ENCODE measurements at regions not wholly inside any gene's neighbourhood (a gene's known extent, or its start where the extent isn't known, plus 50 kb on each side); places are given as distances from the start of the nearest gene placed in this dataset.

DNA sequence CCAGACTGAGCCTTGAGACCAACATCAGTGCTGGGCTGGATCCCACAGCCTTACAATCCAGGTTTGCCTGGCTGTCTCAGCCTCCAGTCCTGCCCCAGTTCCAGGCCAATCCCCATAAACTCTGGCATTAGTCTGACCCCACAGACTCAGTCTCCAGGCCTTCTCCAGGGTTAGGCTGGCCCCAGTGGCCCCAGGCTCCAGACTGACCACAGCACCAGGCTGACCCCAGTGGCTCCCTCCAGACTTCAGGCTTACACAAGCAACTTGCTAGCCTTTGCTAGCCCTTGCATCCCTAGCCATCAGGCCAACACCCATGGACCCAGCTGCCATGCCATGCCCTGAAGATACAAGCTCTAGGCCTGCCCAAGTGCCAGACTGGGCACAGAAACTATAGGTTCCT, 1326.0 kb upstream of the C9orf72 start:
- no peak for DNase-seq (ENCODE audit: low read depth)
- in situ Hi-C loops (cut with HindIII; ENCODE audit: low pct_unique_long_range_greater_than_20kb, low sequenced_read_pairs): no loop called here

DNA sequence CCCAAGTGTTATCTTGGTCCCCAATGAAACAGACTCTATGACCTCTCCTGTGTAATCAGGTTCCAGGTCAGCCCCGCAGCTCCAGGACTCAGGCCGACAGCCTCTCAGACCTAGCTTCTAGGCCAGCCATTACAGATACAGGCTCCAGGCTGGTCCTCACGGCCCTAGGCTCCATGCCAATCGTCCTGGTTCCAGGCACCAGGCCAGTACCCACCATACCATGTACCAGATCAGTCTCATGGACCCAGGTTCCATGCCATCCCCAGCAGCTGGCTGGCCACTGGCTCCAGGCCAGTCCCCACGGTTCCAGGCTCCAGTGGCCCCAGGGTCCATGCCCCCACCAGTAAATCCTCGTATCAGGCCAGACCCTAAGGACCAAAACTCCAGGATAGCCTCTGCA, 1326.6 kb upstream of the C9orf72 start:
- no peak for DNase-seq (ENCODE audit: low read depth)
- in situ Hi-C loops (cut with HindIII; ENCODE audit: low pct_unique_long_range_greater_than_20kb, low sequenced_read_pairs): no loop called here

DNA sequence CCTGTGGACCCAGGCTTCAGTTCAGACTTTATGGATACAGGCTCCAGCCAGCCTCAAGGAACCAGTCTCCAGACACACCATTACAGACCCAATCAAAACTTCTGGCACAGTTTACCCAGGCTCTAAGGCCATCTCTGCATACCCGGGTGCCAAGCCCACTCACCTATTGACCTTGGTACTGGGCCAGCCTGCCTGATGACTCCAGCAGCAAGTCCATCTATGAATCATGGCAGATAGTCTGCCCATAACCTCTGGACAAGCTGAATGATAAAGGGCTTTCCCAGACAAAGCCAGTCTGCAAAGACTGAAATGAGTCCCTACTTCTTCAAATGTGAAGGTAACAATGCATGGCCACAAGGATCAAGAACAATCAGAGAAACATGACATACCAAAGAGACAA, 1327.1 kb upstream of the C9orf72 start:
- DNase-seq (ENCODE audit: low read depth): no peak
- in situ Hi-C loops (cut with HindIII; ENCODE audit: low pct_unique_long_range_greater_than_20kb, low sequenced_read_pairs): no loop called here

DNA sequence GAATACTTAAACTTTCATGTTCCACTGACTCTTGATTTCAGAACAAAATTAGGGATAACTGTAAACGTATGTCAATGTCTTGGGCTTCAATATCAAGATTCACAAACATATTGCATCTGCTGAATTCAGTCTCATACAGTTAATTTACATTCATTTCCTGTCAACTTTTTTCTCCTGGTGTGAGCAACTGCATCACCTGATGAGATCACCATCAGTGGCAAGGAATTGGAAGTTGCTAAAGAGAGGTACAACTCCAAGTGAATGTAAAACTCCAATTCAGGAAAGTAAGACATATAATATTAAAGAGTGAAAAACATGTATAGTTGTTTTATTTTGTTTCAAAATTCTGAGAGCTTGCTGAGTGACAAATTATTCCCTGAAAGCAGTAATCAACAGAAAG, 1336.2 kb upstream of the C9orf72 start:
- DNase-seq (ENCODE audit: low read depth): no peak
- in situ Hi-C loops (cut with HindIII; ENCODE audit: low pct_unique_long_range_greater_than_20kb, low sequenced_read_pairs): no loop called here

DNA sequence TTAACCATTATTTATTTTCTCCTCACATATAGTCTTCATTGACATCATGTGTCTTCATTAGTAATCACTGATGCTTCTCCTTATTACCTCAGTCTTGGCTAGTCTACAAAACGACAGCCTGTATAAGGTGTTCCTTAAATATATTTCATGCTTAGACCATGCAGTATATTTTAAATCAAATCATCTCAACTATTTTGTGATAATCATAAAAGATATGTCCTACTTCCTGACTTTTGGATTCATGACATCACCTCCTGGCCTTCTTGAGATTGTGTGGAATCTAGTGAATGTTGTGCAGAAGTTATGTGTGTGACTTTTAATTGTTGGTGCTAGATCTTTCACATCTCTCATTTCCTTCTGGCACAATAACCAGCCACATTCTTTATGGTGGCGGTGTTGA, 1339.3 kb upstream of the C9orf72 start:
- no peak for DNase-seq (ENCODE audit: low read depth)
- in situ Hi-C loops (cut with HindIII; ENCODE audit: low pct_unique_long_range_greater_than_20kb, low sequenced_read_pairs): no loop called here

DNA sequence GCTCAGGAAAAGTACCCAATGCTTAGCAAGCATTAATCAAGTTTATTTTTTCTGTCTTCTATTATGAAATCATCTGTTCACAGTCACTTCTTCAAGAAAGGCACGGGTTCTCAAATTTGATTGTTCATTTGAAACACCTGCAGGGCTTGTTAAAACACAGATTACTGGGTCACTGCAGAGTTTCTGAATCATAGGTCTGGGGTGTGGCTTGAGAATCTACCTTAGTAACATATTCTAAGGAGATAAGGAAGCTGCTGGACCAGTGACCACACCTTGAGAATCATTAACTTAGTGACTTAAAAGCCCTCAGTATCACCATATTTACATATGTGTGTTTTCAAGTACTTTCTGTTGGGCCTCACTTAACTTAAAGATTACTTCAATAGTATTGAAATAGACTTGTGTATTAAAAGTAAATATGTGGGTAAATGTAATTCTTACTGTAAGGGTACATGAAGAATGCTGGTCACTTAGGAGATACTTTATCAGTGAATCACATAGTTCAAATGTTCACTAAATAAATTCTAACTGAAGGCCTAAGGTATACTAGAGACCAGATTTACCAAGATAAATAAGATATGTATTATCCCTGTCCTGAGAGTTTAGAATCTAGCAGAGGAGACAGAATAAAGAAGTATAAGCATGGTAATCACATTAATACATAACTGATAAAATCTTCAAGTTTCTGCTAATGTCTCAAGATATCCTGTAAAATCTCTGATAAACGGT, 1342.1 kb upstream of the C9orf72 start:
- DNase-seq (ENCODE audit: low read depth): peak; percentile 77
- in situ Hi-C loops (cut with HindIII; ENCODE audit: low pct_unique_long_range_greater_than_20kb, low sequenced_read_pairs): no loop called here

DNA sequence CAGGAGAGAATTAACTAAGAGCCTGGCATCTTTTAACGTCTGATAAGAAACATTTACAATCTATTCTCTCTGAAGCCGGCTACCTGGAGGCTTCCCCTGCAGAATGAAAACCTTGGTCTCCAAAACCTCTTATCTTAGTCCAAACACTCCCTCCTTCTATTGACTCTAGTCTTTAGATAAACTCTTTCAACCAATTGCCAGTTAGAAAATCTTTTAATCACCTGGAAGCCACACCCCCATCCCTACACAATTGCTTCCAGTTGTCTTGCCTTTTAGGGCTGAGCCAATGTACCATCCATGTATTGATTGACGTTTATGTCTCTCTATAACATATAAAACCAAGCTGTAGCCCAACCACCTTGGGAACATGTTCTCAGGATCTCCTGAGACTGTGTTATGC, 1343.1 kb upstream of the C9orf72 start:
- in situ Hi-C loops (cut with HindIII; ENCODE audit: low pct_unique_long_range_greater_than_20kb, low sequenced_read_pairs): no loop called here
- no peak for DNase-seq (ENCODE audit: low read depth)

DNA sequence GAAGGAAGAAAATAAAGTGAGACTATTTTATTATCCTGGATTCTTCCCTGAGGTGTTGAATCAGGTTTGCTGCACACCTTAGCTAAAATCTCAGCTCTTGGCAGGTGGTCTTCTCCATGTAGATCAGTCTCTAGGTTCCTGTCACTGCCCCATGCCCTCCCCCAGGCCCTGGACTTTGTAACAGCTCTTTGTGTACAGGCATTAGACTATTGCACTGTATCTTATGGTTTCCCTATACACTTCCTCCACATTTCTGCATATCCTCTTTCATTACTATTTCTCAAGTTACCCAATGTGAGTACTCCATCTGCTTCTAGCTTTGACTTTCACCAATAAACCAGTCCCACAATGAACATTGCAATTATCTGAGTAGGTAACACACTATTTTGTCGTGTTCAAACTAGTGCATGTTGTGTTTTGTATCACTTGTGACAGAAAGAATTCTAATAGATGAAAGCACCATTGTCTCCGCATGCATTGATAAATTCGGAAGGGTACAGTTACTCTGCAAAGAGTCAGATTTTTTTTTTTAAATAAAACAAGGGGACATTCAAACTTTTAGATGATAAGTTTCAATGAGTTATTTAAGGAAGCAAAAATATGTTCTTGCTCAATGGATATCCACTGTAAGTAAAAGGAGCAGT, 1348.7 kb upstream of the C9orf72 start:
- DNase-seq (ENCODE audit: low read depth): no peak
- in situ Hi-C loops (cut with HindIII; ENCODE audit: low pct_unique_long_range_greater_than_20kb, low sequenced_read_pairs): no loop called here

DNA sequence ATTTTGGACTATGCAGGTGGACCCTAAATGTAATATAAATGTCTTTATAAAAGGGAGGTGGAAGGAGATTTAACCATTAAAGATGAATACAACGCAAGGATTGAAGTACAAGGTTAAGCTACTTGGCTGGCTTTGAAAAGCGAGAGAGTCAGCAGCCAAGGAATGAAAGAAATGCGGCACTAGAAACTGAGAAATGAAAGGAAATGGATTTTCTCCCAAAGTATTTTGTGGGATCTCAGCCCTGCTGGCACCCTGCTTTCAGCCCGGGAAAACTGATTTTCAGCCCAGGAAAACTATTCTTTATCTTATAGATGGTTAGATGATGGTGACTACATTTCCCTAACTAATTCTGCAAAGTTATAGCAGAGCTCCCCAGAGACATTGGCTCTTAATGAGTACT, 1349.6 kb upstream of the C9orf72 start:
- in situ Hi-C loops (cut with HindIII; ENCODE audit: low pct_unique_long_range_greater_than_20kb, low sequenced_read_pairs): no loop called here

DNA sequence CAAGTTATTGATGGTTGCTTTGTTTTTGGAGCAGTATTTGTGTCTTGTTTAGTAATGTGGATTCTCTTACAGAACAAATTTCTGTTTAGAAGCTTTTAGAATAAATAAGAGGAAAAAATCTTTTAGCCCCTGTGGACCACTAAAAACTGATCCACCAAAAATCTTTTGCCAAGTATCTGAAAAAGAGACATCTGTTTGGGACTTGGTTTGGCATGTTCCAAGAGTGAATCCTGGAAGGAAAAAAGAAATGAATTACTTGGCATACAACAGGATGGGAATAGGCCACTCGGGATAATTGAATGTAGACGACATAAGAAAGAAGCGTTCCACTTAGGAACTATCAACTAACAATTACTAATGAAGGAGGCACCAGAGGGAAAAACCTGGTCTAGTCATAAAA, 1350.1 kb upstream of the C9orf72 start:
- DNase-seq (ENCODE audit: low read depth): no peak
- in situ Hi-C loops (cut with HindIII; ENCODE audit: low pct_unique_long_range_greater_than_20kb, low sequenced_read_pairs): no loop called here

More for the DNA sequence above, 1349.6 kb upstream of the C9orf72 start:
- no peak for DNase-seq (ENCODE audit: low read depth)

DNA sequence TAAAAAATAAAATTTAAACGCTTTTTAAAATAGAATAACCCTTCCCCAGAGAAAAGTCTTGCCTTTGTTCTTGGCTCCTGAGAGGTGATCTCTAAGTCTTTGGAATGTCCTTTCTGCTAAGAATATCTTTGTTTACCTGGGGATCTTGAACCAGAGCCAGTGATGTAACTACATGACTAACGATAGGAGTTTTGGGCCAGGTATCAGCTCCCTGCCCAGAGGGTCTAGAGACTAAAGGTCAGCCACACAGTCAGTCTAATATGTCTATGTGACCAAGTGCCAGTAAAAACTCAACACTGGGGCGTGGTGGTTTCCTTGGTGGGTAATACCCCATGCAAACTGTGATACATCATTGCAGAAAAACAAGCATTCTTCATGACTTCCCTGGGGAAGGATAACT, 1351.9 kb upstream of the C9orf72 start:
- no peak for DNase-seq (ENCODE audit: low read depth)
- in situ Hi-C loops (cut with HindIII; ENCODE audit: low pct_unique_long_range_greater_than_20kb, low sequenced_read_pairs): no loop called here

DNA sequence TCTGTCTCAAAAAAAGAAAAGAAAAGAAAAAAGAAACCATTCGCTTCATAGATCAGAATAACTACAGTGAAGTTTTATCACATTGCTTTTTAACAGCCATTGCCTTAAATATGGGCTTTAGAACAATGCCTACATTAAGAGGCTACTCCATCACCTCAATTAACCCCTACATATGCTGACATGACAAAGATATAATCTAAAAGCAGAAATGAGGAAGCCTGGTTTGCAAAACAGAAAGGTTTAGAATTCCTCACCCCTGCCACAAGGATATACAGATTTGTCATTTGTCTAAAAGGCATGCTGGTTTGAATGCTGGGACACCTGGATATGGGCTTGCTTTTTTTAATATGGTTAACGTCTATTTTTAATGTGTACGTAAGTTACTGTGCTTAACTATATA, 1353.0 kb upstream of the C9orf72 start:
- in situ Hi-C loops (cut with HindIII; ENCODE audit: low pct_unique_long_range_greater_than_20kb, low sequenced_read_pairs): no loop called here
- DNase-seq (ENCODE audit: low read depth): no peak

DNA sequence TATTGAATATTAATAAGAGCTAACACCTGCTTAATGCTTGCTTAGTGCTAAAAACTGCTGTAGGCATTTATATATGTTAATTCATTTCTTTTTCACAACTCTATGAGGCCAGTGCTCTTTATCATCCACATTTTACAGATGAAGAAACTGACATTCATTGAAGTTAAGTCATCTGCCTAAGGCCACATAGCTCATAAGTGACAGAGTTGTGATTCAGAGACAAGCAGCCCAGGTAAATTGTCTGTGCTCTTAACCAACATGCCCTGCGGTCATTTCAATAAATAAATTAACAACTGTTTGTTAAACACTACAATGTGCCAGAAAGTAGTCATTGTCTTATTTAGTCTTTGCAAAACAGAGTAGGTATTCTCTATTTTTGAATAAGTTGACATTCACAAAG, 1354.4 kb upstream of the C9orf72 start:
- DNase-seq (ENCODE audit: low read depth): no peak
- in situ Hi-C loops (cut with HindIII; ENCODE audit: low pct_unique_long_range_greater_than_20kb, low sequenced_read_pairs): no loop called here

DNA sequence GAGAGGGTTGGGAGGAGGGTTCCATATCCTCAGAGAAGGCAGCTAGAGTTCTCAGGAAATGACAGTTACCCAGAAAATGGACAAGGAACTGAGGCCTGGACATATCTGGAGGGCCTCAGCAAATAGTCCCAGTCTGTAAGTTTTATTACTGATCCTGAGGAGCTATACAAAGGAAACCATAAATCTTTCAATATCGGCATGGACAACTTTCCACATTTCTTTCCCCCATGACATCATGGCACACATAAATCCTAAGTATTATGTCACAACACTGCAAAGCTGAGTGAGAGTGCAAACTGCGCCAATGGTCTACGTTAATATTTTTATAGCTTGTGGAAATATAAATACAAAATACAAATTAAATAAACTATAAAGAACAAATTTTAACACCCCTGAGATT, 1356.2 kb upstream of the C9orf72 start:
- in situ Hi-C loops (cut with HindIII; ENCODE audit: low pct_unique_long_range_greater_than_20kb, low sequenced_read_pairs): no loop called here
- DNase-seq (ENCODE audit: low read depth): no peak

DNA sequence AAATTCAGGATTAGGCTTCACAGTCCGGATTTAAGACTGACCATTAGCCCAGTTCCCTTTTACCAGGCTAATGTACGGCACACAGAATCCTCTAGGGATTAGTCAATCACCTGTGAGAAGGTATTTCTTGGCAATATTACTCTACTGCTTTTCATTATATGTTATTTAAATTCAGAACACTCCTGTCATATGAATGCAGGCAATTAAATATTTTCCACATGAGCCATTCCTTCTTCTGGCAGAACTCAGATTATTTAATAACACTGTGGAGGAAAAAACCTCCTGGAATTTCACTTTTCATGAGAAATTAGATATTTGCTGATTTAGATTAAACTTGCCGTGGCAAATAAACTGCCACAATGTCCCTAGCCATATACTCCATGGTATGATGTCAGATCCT, 1357.5 kb upstream of the C9orf72 start:
- DNase-seq (ENCODE audit: low read depth): no peak
- in situ Hi-C loops (cut with HindIII; ENCODE audit: low pct_unique_long_range_greater_than_20kb, low sequenced_read_pairs): no loop called here

DNA sequence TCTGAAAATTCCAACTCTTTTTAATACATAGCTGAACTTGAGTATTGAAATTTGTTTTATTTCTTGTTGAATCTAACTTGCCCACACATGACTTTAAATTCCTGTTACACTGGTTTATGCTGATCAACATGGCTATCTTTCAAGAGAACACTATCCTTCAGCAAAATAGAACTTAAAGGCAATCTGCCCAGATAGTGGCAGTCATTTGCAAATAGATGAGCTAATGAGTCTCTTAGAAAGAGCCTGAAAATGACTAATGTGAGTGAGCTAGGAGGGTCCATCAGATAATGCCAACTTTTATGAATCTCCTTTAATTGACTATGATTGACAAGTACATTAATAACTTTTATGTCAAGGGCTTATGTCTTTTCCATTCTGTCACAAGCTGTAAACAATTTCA, 1360.8 kb upstream of the C9orf72 start:
- no peak for DNase-seq (ENCODE audit: low read depth)
- in situ Hi-C loops (cut with HindIII; ENCODE audit: low pct_unique_long_range_greater_than_20kb, low sequenced_read_pairs): no loop called here

DNA sequence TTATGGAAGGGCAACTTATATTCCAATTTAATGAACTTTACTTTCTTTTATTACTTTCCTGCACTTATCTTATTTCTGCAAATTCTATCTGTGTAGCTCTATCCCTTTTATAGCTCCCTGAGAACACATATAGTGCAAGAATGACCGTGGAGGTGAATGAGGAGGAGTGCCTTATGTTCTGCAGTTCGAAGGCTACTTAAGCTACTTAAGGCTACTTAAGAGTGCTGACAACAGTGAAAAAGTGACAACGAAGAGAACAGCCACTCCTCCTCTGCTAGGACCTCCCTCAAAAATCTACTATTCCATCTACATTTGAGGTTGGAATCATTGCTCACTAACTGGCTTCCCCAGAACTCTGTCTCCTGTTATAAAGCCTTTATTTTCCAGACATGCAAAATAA, 1365.7 kb upstream of the C9orf72 start:
- in situ Hi-C loops (cut with HindIII; ENCODE audit: low pct_unique_long_range_greater_than_20kb, low sequenced_read_pairs): no loop called here
- DNase-seq (ENCODE audit: low read depth): no peak

DNA sequence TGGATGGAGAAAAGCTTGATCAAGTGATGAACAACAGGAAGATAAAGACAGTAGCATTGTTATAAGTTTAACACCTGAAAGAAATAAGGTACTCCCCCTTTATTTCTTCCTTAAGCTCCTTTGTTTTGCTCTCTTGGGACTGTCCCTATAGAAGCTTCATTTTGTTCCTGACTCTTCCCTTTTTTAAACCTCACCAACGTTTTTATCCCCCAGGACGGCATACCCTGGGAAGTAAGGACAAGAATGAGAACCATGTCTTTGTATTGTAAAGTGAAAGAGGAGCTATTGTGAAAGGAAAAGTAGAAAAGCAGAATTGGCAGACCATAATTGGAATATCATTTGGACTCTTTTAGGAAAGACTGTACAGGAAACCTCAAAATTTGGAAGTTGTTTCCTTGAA, 1368.6 kb upstream of the C9orf72 start:
- in situ Hi-C loops (cut with HindIII; ENCODE audit: low pct_unique_long_range_greater_than_20kb, low sequenced_read_pairs): no loop called here
- no peak for DNase-seq (ENCODE audit: low read depth)

DNA sequence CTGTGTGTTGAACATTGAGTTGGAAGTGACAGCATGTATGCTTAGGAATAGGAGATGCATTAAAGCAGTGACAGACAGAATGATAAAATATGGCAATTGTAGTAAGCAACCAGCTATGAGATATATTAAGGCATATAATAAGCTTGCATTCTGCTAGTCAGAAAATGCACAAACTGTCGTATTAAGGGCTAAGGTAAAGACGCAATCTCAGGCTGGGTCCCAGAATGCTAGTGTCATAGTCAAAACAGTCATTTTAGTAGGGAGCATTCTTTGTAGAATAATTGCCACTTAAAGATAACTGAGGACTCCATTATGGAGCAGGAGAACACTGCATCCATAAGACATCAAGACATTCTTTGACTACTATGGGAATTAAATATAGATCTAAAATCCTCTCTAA, 1369.7 kb upstream of the C9orf72 start:
- no peak for DNase-seq (ENCODE audit: low read depth)
- in situ Hi-C loops (cut with HindIII; ENCODE audit: low pct_unique_long_range_greater_than_20kb, low sequenced_read_pairs): no loop called here

DNA sequence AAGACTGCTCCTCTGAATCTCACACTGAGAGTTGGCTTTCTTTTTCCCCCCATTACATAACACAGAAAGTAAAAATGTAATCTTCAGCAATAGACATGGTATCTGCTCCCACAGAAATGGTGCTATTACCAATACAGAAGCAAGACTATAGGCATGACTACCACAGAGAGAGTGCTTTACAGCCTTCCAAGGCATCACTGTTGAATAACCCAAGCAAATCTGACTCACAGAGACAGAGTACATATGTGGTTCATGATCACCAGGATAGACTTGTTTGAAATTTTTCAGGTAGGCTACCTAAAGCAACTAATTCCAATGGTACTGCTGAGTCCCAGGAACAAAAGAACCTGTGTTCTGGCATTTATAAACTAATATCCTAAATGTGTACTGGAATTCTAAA, 1373.4 kb upstream of the C9orf72 start:
- no peak for DNase-seq (ENCODE audit: low read depth)
- in situ Hi-C loops (cut with HindIII; ENCODE audit: low pct_unique_long_range_greater_than_20kb, low sequenced_read_pairs): no loop called here

Data from Caki2 (cell line).